ENCODE measurements at regions not wholly inside any gene's neighbourhood (a gene's known extent, or its start where the extent isn't known, plus 50 kb on each side); places are given as distances from the start of the nearest gene placed in this dataset.

DNA sequence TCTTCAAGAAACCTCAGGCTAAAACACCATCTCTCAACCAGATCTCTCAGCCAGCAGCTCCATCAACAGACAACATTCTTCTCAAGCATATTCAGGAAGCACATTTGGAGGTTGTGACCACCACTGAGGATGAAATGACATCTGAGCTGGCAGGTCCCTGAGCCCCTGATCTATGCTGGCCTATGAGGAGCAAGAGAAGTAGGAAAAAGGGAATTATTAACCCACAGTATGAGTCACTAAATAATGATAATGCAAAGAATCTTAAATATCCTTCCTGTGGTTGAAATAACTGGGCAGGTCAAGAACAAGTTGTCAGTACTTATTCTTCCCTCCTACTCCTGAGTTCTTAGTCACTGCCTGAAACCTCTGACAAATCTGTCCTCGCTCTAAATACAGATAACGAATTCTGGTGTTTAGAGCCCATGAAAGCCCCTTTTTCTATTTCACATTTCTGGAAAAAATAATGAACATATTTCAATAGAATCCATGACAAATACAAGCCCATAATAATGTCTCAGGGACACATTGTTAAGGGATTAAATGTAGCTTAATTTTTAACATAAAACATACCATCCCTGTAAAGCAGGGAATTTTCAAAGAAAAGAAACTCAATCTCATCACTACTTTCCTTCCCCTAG lies 225.8 kb upstream of the IRS2 start:
- no peaks in the 10 kb centered on the region for H3K9me3 Mint-ChIP-seq (ENCODE audit: unreplicated experiment)
- H3K36me3 Mint-ChIP-seq (ENCODE audit: unreplicated experiment): no peaks in the 10 kb centered on the region
- no peaks in the 10 kb centered on the region for H3K27me3 Mint-ChIP-seq (ENCODE audit: unreplicated experiment)
- H3K4me3 Mint-ChIP-seq (ENCODE audit: unreplicated experiment): no peak overlapping the region
- no peak overlapping the region for H3K27ac Mint-ChIP-seq (ENCODE audit: unreplicated experiment)
- no peak for DNase-seq
- TF ChIP-seq, protein P1, sequence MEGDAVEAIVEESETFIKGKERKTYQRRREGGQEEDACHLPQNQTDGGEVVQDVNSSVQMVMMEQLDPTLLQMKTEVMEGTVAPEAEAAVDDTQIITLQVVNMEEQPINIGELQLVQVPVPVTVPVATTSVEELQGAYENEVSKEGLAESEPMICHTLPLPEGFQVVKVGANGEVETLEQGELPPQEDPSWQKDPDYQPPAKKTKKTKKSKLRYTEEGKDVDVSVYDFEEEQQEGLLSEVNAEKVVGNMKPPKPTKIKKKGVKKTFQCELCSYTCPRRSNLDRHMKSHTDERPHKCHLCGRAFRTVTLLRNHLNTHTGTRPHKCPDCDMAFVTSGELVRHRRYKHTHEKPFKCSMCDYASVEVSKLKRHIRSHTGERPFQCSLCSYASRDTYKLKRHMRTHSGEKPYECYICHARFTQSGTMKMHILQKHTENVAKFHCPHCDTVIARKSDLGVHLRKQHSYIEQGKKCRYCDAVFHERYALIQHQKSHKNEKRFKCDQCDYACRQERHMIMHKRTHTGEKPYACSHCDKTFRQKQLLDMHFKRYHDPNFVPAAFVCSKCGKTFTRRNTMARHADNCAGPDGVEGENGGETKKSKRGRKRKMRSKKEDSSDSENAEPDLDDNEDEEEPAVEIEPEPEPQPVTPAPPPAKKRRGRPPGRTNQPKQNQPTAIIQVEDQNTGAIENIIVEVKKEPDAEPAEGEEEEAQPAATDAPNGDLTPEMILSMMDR (IDR thresholded peaks at IDR 0.05; ENCODE audit: partially characterized antibody, unreplicated experiment): no peak
- H3K4me1 Mint-ChIP-seq (ENCODE audit: low read depth, unreplicated experiment): no peaks in the 10 kb centered on the region

DNA sequence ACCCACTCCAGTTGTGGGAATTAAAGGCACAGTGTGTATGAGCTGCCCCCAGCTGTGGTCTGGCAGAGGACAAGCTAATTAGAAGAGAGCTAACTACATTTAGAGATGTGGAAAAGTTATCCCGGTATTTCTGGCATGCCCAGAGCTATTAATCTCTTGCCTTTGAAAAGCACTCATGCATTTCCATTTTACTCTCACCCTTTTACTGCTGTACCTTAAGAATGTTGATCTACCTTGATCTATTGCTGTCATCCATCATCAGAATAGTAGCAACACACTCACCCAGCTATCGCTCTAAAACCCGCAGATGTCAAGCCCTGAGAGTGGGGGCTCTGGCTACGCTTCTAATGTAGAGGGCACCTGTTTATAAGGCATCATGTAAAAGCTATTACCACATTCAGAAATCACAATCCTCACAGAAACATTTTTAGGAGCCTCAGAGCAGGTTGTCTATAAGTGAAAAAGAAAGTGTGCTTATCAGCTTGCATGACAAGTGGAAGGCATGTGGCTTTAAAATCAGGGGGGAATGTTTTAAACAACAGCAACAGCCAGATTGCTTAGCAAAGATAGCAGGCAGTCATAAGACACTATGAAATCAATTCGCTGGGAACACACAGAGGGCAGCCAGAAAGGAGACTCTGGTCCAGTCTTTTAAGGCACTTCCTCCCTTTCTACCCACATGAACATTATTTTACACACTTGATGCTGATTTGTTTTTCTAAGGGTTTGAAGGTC lies 224.2 kb upstream of the IRS2 start:
- Mint-ChIP-seq H3K9me3 (ENCODE audit: unreplicated experiment) (peaks cover 2% of the 10 kb centered on the region), H3K4me3 (ENCODE audit: unreplicated experiment) (no peak overlapping the region), H3K4me1 (ENCODE audit: low read depth, unreplicated experiment) (no peaks in the 10 kb centered on the region), H3K36me3 (ENCODE audit: unreplicated experiment) (no peaks in the 10 kb centered on the region), H3K27me3 (ENCODE audit: unreplicated experiment) (no peaks in the 10 kb centered on the region), H3K27ac (ENCODE audit: unreplicated experiment) (no peak overlapping the region)
- TF ChIP-seq, protein P1 (IDR thresholded peaks at IDR 0.05; ENCODE audit: partially characterized antibody, unreplicated experiment): no peak
- DNase-seq: no peak

DNA sequence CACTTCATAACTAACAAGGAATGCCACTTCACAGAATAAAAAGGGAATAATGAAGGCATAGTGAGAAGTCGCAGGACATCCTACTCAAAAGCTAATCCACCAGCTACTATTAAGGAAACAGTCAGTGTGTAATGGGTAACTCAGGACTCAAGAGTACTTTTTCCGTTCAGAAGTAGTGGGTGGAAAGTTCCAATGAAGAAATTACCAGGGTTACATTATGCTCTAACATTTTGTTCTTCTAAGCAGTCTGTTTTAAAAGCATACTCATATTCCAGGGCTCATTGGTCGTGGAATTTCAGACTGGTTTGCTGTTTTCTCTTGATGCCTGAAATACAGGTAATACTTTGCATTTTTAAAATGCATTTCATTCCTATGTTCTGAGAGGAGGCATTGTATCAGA lies 222.4 kb upstream of the IRS2 start:
- no peaks in the 10 kb centered on the region for H3K27me3 Mint-ChIP-seq (ENCODE audit: unreplicated experiment)
- TF ChIP-seq, protein P1 (IDR thresholded peaks at IDR 0.05; ENCODE audit: partially characterized antibody, unreplicated experiment): no peak
- no peaks in the 10 kb centered on the region for H3K4me1 Mint-ChIP-seq (ENCODE audit: low read depth, unreplicated experiment)
- peaks cover 2% of the 10 kb centered on the region for H3K9me3 Mint-ChIP-seq (ENCODE audit: unreplicated experiment)
- no peak overlapping the region for H3K27ac Mint-ChIP-seq (ENCODE audit: unreplicated experiment)
- no peaks in the 10 kb centered on the region for H3K36me3 Mint-ChIP-seq (ENCODE audit: unreplicated experiment)
- H3K4me3 Mint-ChIP-seq (ENCODE audit: unreplicated experiment): no peak overlapping the region
- DNase-seq: no peak

DNA sequence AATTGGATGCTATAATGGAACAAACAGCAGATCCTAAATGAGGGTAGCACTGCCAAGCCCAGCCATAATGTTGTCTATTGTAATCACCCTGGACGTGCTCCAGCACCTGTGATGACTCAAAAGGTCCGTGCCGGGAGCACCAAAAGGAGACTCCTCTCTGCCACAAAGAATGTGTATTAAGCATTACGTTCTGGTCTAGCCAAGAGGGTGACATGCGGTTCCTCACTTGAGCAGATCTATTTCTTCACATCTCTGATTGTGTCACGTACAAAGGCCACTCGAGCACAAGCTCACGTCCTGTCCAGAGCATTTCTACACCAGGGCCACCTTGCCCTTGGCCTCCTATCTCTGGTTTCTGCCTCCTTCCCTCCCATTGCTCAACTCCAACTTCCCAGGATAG lies 219.9 kb upstream of the IRS2 start:
- peaks cover 2% of the 10 kb centered on the region for H3K9me3 Mint-ChIP-seq (ENCODE audit: unreplicated experiment)
- H3K4me1 Mint-ChIP-seq (ENCODE audit: low read depth, unreplicated experiment): no peaks in the 10 kb centered on the region
- DNase-seq: no peak
- no peak overlapping the region for H3K27ac Mint-ChIP-seq (ENCODE audit: unreplicated experiment)
- TF ChIP-seq, protein P1 (IDR thresholded peaks at IDR 0.05; ENCODE audit: partially characterized antibody, unreplicated experiment): no peak
- H3K36me3 Mint-ChIP-seq (ENCODE audit: unreplicated experiment): no peaks in the 10 kb centered on the region
- no peaks in the 10 kb centered on the region for H3K27me3 Mint-ChIP-seq (ENCODE audit: unreplicated experiment)
- H3K4me3 Mint-ChIP-seq (ENCODE audit: unreplicated experiment): no peak overlapping the region

DNA sequence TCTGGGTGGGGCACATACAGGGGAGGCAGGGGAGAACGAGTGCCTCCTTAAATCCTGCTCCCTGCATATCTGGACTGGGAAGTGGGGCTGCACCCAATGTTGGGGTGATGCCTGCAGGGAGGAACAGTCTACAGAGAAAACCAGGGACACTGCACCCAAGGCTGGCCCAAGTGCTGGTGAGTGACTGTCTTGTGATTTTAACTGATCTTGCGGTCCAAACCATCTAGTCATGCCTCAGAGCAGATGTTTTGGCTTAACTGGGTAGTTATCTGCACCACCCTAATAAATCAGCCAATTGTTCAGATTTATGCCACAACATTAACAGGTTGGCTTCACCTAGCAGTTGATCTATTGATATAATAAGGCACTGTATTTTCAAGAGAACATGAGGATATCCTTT lies 219.2 kb upstream of the IRS2 start:
- Mint-ChIP-seq H3K4me1 (ENCODE audit: low read depth, unreplicated experiment) (no peaks in the 10 kb centered on the region), H3K27ac (ENCODE audit: unreplicated experiment) (no peak overlapping the region), H3K36me3 (ENCODE audit: unreplicated experiment) (no peaks in the 10 kb centered on the region), H3K4me3 (ENCODE audit: unreplicated experiment) (no peak overlapping the region), H3K9me3 (ENCODE audit: unreplicated experiment) (peaks cover 2% of the 10 kb centered on the region), H3K27me3 (ENCODE audit: unreplicated experiment) (no peaks in the 10 kb centered on the region)
- TF ChIP-seq, protein P1 (IDR thresholded peaks at IDR 0.05; ENCODE audit: partially characterized antibody, unreplicated experiment): no peak
- no peak for DNase-seq

Measured in glutamatergic neuron (in vitro differentiated cells).